Stimulated activated memory B cell treated with anti-CD40 and anti-IgM and Interleukin-4, amounts not matched to agents 10 μg/mL and 1 μg/mL and 100 μg/mL, for 72 hours (primary cell): ENCODE measurements at regions not wholly inside any gene's neighbourhood (a gene's known extent, or its start where the extent isn't known, plus 50 kb on each side); places are given as distances from the start of the nearest gene placed in this dataset.

Experiments
- ATAC-seq: fragments of 150-1000 bp; cut with Tn5 transposase; 2 replicates; pipeline ENCODE4 v1.10.0; 2021
- H3K27ac Mint-ChIP-seq: one replicate; pipeline ENCODE4 v1.8.0; 2022; ENCODE audit warnings: mild to moderate bottlenecking, mixed read lengths
- H3K27me3 Mint-ChIP-seq: one replicate; pipeline ENCODE4 v1.8.0; 2022; ENCODE audit warnings: mixed read lengths
- H3K36me3 Mint-ChIP-seq: one replicate; pipeline ENCODE4 v1.8.0; 2022; ENCODE audit warnings: mixed read lengths
- H3K4me1 Mint-ChIP-seq: one replicate; pipeline ENCODE4 v1.8.0; 2022; ENCODE audit warnings: mixed read lengths
- H3K4me3 Mint-ChIP-seq: one replicate; pipeline ENCODE4 v1.8.0; 2022; ENCODE audit warnings: mild to moderate bottlenecking, moderate library complexity, mixed read lengths
- H3K9me3 Mint-ChIP-seq: one replicate; pipeline ENCODE4 v1.8.0; 2022; ENCODE audit warnings: mixed read lengths

GRCh38 chr1:112297536-112297935 lies 98.5 kb upstream of the CTTNBP2NL start:
- ATAC-seq = no peak
- Mint-ChIP-seq H3K4me1 (no peaks in the 10 kb centered on the region), H3K27me3 (peaks cover 14% of the 10 kb centered on the region), H3K9me3 (peaks cover 12% of the 10 kb centered on the region), H3K36me3 (peaks cover 5% of the 10 kb centered on the region), H3K27ac (no peak overlapping the region), H3K4me3 (no peak overlapping the region)

- H3K36me3 Mint-ChIP-seq = peaks cover 5% of the 10 kb centered on the region
- H3K4me3 Mint-ChIP-seq = no peak overlapping the region
- H3K9me3 Mint-ChIP-seq = peaks cover 12% of the 10 kb centered on the region
- no peak for ATAC-seq
- peaks cover 14% of the 10 kb centered on the region for H3K27me3 Mint-ChIP-seq
- no peaks in the 10 kb centered on the region for H3K4me1 Mint-ChIP-seq
- no peak overlapping the region for H3K27ac Mint-ChIP-seq
These were observed 97.5 kb upstream of the CTTNBP2NL start for GRCh38 chr1:112298558-112298957.

GRCh38 chr1:112304126-112304525 lies 91.9 kb upstream of the CTTNBP2NL start:
- peaks cover 4% of the 10 kb centered on the region for H3K27me3 Mint-ChIP-seq
- ATAC-seq = no peak
- no peaks in the 10 kb centered on the region for H3K4me1 Mint-ChIP-seq
- no peak overlapping the region for H3K27ac Mint-ChIP-seq
- no peaks in the 10 kb centered on the region for H3K36me3 Mint-ChIP-seq
- no peak overlapping the region for H3K4me3 Mint-ChIP-seq
- H3K9me3 Mint-ChIP-seq = no peaks in the 10 kb centered on the region

- H3K27me3 Mint-ChIP-seq = no peaks in the 10 kb centered on the region
- H3K9me3 Mint-ChIP-seq = no peaks in the 10 kb centered on the region
- H3K36me3 Mint-ChIP-seq = no peaks in the 10 kb centered on the region
- no peak overlapping the region for H3K27ac Mint-ChIP-seq
- H3K4me3 Mint-ChIP-seq = no peak overlapping the region
- no peak for ATAC-seq
- no peaks in the 10 kb centered on the region for H3K4me1 Mint-ChIP-seq
These were observed 91.4 kb upstream of the CTTNBP2NL start for GRCh38 chr1:112304612-112305011.

- Mint-ChIP-seq H3K4me1 (no peaks in the 10 kb centered on the region), H3K36me3 (no peaks in the 10 kb centered on the region), H3K9me3 (no peaks in the 10 kb centered on the region), H3K27ac (no peak overlapping the region), H3K4me3 (no peak overlapping the region), H3K27me3 (peaks cover 19% of the 10 kb centered on the region)
- ATAC-seq = no peak
These were observed 88.0 kb upstream of the CTTNBP2NL start for GRCh38 chr1:112307930-112308591.

GRCh38 chr1:112308716-112309115 lies 87.3 kb upstream of the CTTNBP2NL start:
- Mint-ChIP-seq H3K36me3 (no peaks in the 10 kb centered on the region), H3K9me3 (no peaks in the 10 kb centered on the region), H3K27ac (no peak overlapping the region), H3K27me3 (peaks cover 19% of the 10 kb centered on the region), H3K4me3 (no peak overlapping the region), H3K4me1 (no peaks in the 10 kb centered on the region)
- ATAC-seq = no peak

- H3K9me3 Mint-ChIP-seq = no peaks in the 10 kb centered on the region
- no peaks in the 10 kb centered on the region for H3K36me3 Mint-ChIP-seq
- peaks cover 25% of the 10 kb centered on the region for H3K27me3 Mint-ChIP-seq
- no peaks in the 10 kb centered on the region for H3K4me1 Mint-ChIP-seq
- no peak overlapping the region for H3K27ac Mint-ChIP-seq
- no peak for ATAC-seq
- no peak overlapping the region for H3K4me3 Mint-ChIP-seq
These were observed 86.5 kb upstream of the CTTNBP2NL start for GRCh38 chr1:112309499-112309898.

- H3K27ac Mint-ChIP-seq = no peak overlapping the region
- no peak overlapping the region for H3K4me3 Mint-ChIP-seq
- no peak for ATAC-seq
- no peaks in the 10 kb centered on the region for H3K4me1 Mint-ChIP-seq
- no peaks in the 10 kb centered on the region for H3K9me3 Mint-ChIP-seq
- H3K27me3 Mint-ChIP-seq = peaks cover 41% of the 10 kb centered on the region
- H3K36me3 Mint-ChIP-seq = no peaks in the 10 kb centered on the region
These were observed 83.7 kb upstream of the CTTNBP2NL start for GRCh38 chr1:112312315-112312714.

GRCh38 chr1:112312879-112313278 lies 83.1 kb upstream of the CTTNBP2NL start:
- no peaks in the 10 kb centered on the region for H3K4me1 Mint-ChIP-seq
- no peak overlapping the region for H3K4me3 Mint-ChIP-seq
- H3K27ac Mint-ChIP-seq = no peak overlapping the region
- peaks cover 41% of the 10 kb centered on the region for H3K27me3 Mint-ChIP-seq
- no peak for ATAC-seq
- H3K36me3 Mint-ChIP-seq = no peaks in the 10 kb centered on the region
- no peaks in the 10 kb centered on the region for H3K9me3 Mint-ChIP-seq

GRCh38 chr1:112316254-112316913 lies 79.6 kb upstream of the CTTNBP2NL start:
- Mint-ChIP-seq H3K4me3 (no peak overlapping the region), H3K9me3 (no peaks in the 10 kb centered on the region), H3K27ac (no peak overlapping the region), H3K36me3 (no peaks in the 10 kb centered on the region), H3K27me3 (peaks cover 31% of the 10 kb centered on the region), H3K4me1 (peaks cover 5% of the 10 kb centered on the region)
- no peak for ATAC-seq

- no peaks in the 10 kb centered on the region for H3K36me3 Mint-ChIP-seq
- peaks cover 5% of the 10 kb centered on the region for H3K4me1 Mint-ChIP-seq
- H3K4me3 Mint-ChIP-seq = no peak overlapping the region
- H3K9me3 Mint-ChIP-seq = no peaks in the 10 kb centered on the region
- H3K27ac Mint-ChIP-seq = no peak overlapping the region
- peaks cover 30% of the 10 kb centered on the region for H3K27me3 Mint-ChIP-seq
- ATAC-seq = no peak
These were observed 78.9 kb upstream of the CTTNBP2NL start for GRCh38 chr1:112317140-112317539.

GRCh38 chr1:112317611-112318062 lies 78.4 kb upstream of the CTTNBP2NL start:
- Mint-ChIP-seq H3K4me3 (no peak overlapping the region), H3K36me3 (no peaks in the 10 kb centered on the region)
- no peak for ATAC-seq

GRCh38 chr1:112318263-112318662 lies 77.8 kb upstream of the CTTNBP2NL start:
- Mint-ChIP-seq H3K4me3 (no peak overlapping the region), H3K4me1 (peaks cover 5% of the 10 kb centered on the region), H3K27ac (no peak overlapping the region), H3K36me3 (no peaks in the 10 kb centered on the region), H3K9me3 (no peaks in the 10 kb centered on the region), H3K27me3 (peaks cover 36% of the 10 kb centered on the region)
- ATAC-seq = no peak

More at GRCh38 chr1:112317611-112318062, 78.4 kb upstream of the CTTNBP2NL start:
- Mint-ChIP-seq H3K27me3 (peaks cover 30% of the 10 kb centered on the region), H3K4me1 (peaks cover 5% of the 10 kb centered on the region), H3K27ac (no peak overlapping the region), H3K9me3 (no peaks in the 10 kb centered on the region)

GRCh38 chr1:112318698-112319370 lies 77.2 kb upstream of the CTTNBP2NL start:
- ATAC-seq = no peak
- H3K36me3 Mint-ChIP-seq = no peaks in the 10 kb centered on the region
- H3K4me3 Mint-ChIP-seq = no peak overlapping the region
- peaks cover 41% of the 10 kb centered on the region for H3K27me3 Mint-ChIP-seq
- no peaks in the 10 kb centered on the region for H3K9me3 Mint-ChIP-seq
- no peak overlapping the region for H3K27ac Mint-ChIP-seq
- peaks cover 5% of the 10 kb centered on the region for H3K4me1 Mint-ChIP-seq

- Mint-ChIP-seq H3K27ac (no peak overlapping the region), H3K9me3 (no peaks in the 10 kb centered on the region), H3K4me1 (peaks cover 5% of the 10 kb centered on the region), H3K27me3 (peaks cover 35% of the 10 kb centered on the region), H3K4me3 (no peak overlapping the region), H3K36me3 (no peaks in the 10 kb centered on the region)
- ATAC-seq = no peak
These were observed 76.5 kb upstream of the CTTNBP2NL start for GRCh38 chr1:112319371-112320040.
